HTR-8/SVneo (cell line): ENCODE measurements at regions not wholly inside any gene's neighbourhood (a gene's known extent, or its start where the extent isn't known, plus 50 kb on each side); places are given as distances from the start of the nearest gene placed in this dataset.
"Not testable (repeated sequence)": the region's sequence is repeated elsewhere in the genome, so short reads cannot be mapped to it uniquely, and the experiment has no call there.

ENCODE experiments used
- DNase-seq: peaks from one replicate; pipeline ENCODE4 v3.0.0; 2011; ENCODE audit warnings: low spot score, mixed read lengths; ENCODE audit not compliant: insufficient read length
- FAIRE-seq: peaks from 2 replicates; lab custom pipeline; 2011; peaks lifted over from hg19 to GRCh38; lab: Jason Lieb, UNC

DNA sequence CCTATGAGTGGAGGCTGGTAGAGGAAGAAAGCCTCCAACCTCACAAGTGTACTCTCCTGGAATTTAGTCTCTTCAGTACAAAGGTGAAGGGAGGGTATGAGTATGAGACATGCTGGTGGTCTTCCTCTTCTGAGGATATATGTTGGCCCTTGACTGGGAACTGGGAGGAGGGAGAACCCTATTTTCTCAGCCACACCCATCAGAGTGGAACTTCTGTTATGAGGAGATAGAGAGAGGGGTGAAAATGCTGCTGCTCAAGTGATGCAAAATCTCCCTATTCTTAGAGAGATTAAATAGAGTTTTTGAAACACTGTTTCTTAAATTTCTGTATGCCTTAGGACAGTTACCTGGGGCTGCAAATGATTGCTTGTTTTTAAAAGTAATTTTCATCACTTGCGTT is 203.4 kb upstream of the PRR16 start:
- no peak for FAIRE-seq
- no peak for DNase-seq

DNA sequence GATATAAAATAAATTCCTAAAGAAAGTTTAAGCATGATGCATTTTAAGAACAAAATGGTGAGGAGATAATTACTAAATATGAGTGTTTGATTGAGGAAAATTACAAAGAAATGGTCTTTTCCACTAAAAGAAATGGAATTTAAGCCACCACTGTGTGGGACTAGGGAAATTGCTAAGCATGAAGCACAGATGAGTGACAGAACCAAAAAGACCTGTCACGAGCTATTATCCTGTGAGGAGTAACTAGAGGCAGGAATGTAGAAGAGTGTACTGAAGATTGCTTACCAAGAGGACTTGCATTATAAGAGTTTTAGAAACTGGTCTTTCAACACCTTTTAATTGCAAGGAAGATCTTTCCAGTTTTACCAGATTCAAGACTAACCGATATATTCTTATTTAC is 193.6 kb upstream of the PRR16 start:
- DNase-seq (no peak), FAIRE-seq (no peak)

DNA sequence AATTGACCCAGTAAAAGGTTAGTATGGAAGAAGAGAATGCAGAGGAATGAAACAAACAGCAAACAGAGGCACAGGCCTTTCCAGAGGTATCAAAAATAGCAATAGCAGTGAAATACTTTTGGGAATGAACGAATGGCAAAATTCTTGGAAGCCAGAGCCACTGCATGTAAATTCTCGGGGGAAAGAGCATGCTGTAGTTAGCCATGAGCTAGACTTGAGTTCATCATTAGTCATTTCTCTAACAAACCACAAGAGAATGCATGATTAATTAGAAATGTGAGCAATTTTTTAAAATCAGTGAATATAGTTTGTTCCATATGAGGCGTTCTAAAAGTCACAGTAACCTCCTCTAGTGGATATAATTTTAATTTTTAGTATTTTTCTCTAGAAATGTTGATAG is 170.3 kb upstream of the PRR16 start:
- DNase-seq (no peak), FAIRE-seq (no peak)

GRCh38 chr5:120297616-120298015 is 166.5 kb upstream of the PRR16 start:
- FAIRE-seq (no peak), DNase-seq (no peak)

DNA sequence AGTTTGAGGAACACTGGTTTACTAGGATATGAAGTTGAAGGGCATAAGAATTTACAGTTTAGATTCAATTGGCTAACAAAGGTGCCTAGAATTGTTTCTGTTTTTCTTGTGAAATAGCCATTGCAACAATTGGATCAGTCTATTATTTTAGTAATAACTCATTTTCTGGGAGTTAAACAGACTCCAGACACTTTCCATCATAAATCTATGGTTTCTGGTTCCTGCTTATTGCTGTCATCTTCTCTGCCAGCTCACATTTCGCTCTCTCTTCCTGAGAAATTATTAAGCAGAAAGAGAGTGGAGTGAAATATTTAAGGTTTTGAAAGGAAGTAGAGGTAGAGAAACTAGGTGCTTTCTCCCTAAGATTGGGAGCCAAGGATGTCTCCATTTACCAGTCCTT is 165.1 kb upstream of the PRR16 start:
- FAIRE-seq (no peak), DNase-seq (no peak)

GRCh38 chr5:120304663-120305062 is 159.4 kb upstream of the PRR16 start:
- DNase-seq = peak; percentile 25
- no peak for FAIRE-seq

DNA sequence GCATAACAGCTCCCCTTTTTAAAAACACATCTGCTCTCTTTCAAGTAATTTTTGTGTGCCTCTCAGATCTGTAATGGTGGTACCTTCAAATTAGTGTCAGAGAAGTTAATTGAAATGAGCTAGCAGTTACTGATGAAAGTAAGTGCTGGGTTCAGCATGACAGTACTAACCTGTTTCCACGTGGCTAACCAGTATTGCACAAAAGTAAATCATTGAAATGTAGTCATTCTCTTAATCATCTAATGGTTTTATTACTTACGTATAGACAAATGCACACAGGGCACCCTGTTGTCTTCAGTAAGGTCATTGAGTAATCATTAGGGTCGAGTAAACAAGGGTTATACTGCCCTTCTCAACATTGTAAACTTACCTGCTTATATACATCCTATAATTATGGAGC is 157.8 kb upstream of the PRR16 start:
- DNase-seq = no peak
- FAIRE-seq = no peak

DNA sequence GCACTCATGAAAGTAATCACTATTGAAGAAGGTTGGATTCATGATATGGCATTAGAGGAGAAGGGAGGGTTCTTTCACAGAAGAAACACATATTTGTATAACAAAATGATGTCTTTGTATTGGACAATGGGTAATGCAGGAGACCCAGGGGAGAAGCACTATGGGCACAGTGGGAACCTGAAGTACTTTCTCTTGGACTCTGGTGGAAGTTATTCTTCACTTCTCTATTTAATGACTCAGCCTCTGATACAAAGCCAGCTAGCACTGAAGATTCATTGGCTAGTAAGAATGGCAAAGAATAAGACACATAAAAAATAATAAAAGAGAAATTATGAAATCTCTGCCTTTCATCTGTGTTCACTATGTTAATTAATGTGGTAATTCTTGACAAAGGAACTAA is 149.9 kb upstream of the PRR16 start:
- FAIRE-seq = no peak
- no peak for DNase-seq

DNA sequence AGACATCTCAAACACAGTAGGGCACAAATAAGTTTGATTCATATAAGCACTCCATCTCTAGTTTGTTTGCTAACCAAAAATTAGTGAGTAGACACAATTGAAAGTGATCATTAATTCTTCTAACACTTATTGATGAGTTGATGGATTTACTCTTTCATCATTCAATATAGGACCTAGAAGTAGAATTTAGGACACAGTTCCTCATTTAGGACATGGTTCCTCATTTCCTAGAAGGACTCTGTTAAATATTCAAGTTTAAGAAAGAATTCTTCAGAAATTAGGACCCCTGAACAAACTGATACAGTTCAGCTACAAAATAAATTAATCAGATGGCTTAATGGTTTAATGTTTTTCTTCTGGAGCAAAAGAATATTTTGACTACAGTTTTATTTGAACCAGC is 143.5 kb upstream of the PRR16 start:
- no peak for FAIRE-seq
- no peak for DNase-seq

- FAIRE-seq (no peak), DNase-seq (no peak)
Measured at GRCh38 chr5:120326651-120327050, 137.4 kb upstream of the PRR16 start.

DNA sequence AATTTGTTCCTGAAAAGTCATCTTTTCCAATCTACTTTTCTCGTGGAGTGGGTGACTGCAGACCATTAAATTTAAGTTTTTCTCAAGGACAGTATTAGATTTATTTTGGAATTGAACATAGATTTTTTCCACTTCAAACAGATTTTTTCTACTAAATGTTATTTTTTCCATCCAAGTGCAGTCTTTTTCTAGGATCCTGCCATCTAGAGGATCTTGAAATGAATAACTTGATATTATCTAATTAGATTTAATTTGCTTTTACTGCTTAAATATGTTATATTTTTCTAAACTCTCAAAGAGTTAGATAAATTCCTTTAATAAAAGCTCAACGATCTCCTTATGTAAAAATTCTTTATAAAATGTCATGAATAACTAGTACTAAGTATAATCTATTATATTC is 136.9 kb upstream of the PRR16 start:
- no peak for DNase-seq
- FAIRE-seq = no peak

- FAIRE-seq (no peak), DNase-seq (no peak)
Measured at GRCh38 chr5:120329095-120329494, 135.0 kb upstream of the PRR16 start.

DNA sequence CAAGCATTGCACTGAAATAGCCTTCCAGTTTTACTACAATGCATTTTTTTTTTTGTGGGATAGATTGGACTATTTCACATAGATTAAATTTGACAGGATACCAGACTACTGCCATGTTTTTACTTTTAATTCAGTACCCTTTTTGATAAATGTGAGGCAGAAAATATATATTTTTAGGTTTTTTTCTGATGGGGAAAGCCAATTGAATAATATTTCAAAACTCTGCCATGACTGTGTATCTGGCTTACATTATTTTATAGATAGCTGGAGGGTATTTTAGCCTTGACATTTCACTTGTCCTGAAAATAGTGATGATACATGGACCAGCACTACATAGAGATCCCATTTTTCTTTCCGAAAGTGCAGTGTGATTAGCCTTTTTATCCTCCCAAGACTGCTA is 133.5 kb upstream of the PRR16 start:
- DNase-seq = no peak
- FAIRE-seq = no peak

- no peak for FAIRE-seq
Measured at GRCh38 chr5:120344181-120344580, 119.9 kb upstream of the PRR16 start.

DNA sequence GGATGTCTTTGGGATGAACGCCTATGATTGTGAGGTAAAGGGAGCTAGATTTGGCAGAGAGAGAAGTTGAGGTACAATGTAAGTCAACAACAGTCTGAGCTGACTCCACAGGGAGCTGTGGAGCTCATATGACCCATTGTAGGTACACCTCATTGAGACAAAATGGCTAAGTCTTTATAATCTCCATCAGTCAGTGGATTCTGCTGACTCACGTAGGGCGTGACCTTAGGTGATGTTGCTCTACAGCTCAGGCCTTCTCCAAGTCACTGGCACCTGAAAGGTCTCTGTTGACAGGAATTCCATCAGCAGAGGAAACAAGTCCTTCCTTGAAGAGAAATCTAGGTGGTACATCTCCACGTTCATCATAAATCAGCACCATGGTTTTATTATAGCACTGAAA is 118.2 kb upstream of the PRR16 start:
- FAIRE-seq = no peak
- no peak for DNase-seq

More at GRCh38 chr5:120344181-120344580, 119.9 kb upstream of the PRR16 start:
- no peak for DNase-seq

- FAIRE-seq, DNase-seq: not testable (repeated sequence)
Measured at GRCh38 chr5:120351071-120351470, 113.0 kb upstream of the PRR16 start.

DNA sequence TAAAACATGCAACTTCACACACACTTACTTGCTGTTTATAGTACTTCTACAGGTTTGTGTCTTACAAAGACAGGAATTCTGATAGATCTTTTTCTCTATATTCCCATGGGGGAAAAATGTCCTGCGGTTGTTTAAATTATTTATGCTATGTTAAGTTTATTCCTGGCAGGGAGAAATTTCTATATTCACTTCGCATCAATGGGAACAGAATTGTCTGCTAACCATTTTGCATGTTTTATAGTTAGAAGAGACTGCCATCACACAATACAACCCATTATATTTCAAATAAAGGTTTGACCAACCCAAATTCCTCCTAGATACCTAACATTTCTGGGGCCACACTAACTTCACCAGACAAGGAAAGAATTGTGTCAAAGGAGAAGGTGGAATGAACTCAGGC is 110.0 kb upstream of the PRR16 start:
- FAIRE-seq = no peak
- DNase-seq = no peak

- DNase-seq (no peak), FAIRE-seq (no peak)
Measured at GRCh38 chr5:120358949-120359348, 105.2 kb upstream of the PRR16 start.

- DNase-seq (no peak), FAIRE-seq (no peak)
Measured at GRCh38 chr5:120361941-120362340, 102.2 kb upstream of the PRR16 start.

GRCh38 chr5:120362426-120362825 is 101.7 kb upstream of the PRR16 start:
- FAIRE-seq (no peak), DNase-seq (no peak)

DNA sequence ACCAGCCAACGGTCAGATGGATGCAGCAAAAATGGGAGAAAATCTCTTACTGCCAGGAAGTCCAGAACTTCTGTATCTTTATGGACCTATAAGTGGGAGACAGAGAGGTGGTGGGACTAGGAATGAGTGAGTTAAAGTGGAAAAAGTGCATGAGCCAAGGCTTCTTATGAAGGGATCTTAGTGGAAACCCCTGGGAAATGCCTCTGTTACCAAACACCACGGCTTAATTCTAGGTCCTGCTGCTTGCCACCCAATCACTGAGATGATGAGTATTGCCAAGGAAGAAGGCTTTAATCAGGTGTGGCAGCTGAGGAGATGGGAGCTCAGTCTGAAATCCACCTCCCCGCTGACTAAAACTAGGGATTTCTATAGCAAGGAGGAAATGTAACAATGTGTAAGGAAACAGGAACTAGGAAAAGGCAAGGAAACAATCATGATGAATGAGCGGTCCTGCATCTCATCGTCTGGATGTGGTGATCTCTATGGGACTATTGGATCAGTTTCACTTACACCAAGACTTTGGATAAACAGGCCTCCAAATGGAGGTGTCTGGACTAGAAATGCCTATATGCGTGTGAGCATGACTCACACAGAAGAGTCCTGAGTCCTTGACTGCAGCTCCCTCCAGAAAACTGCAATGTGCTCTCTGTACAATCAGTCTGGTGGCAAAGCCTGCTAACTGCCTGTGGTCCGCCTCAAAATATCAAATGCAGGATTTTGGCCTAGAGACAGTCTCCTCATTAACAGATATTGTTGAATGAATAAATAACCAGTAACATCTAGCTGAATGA is 98.2 kb upstream of the PRR16 start:
- FAIRE-seq = no peak
- no peak for DNase-seq

- FAIRE-seq (no peak), DNase-seq (no peak)
Measured at GRCh38 chr5:120367896-120368634, 96.0 kb upstream of the PRR16 start.
